AG04450 (cell line): ENCODE measurements at regions not wholly inside any gene's neighbourhood (a gene's known extent, or its start where the extent isn't known, plus 50 kb on each side); places are given as distances from the start of the nearest gene placed in this dataset.

ENCODE experiments used
- CTCF ChIA-PET: fragments of 300-600, 350-600 bp; formaldehyde crosslinking; extraction: SDS; loops from one replicate; lab custom pipeline; 2022; ENCODE audit warnings: antibody characterized with exemption, inconsistent platforms; lab: Charles Lee
- POLR2A ChIA-PET: fragments of 350-600 bp; formaldehyde crosslinking; extraction: SDS; loops from one replicate; lab custom pipeline; 2021; ENCODE audit warnings: antibody characterized with exemption, inconsistent platforms; lab: Yijun Ruan, JAX
- DNase-seq: peaks from one replicate; pipeline ENCODE4 v3.0.0-alpha.2; 2011; ENCODE audit warnings: low read depth, low spot score
- H3K27ac ChIP-seq: one replicate; pipeline ENCODE4 v1.5.1; 2012; ENCODE audit warnings: low read depth, low read length, control low read depth
- H3K27me3 ChIP-seq: one replicate; pipeline ENCODE4 v1.6.0; 2012; ENCODE audit warnings: low read length; ENCODE audit not compliant: control insufficient read depth, insufficient read depth
- H3K4me3 ChIP-seq: 2 replicates; pipeline ENCODE4 v1.5.1; 2011; ENCODE audit warnings: mild to moderate bottlenecking, low read depth, low read length, control low read depth
- H3K9me3 ChIP-seq: 2 replicates; pipeline ENCODE4 v1.5.1; 2012; ENCODE audit warnings: low read length; ENCODE audit not compliant: control insufficient read depth, insufficient read depth
- CTCF ChIP-seq: IDR thresholded peaks from 2 replicates; pipeline ENCODE4 v1.5.1; 2011; ENCODE audit warnings: low read depth, low read length, control low read depth, inconsistent platforms

DNA sequence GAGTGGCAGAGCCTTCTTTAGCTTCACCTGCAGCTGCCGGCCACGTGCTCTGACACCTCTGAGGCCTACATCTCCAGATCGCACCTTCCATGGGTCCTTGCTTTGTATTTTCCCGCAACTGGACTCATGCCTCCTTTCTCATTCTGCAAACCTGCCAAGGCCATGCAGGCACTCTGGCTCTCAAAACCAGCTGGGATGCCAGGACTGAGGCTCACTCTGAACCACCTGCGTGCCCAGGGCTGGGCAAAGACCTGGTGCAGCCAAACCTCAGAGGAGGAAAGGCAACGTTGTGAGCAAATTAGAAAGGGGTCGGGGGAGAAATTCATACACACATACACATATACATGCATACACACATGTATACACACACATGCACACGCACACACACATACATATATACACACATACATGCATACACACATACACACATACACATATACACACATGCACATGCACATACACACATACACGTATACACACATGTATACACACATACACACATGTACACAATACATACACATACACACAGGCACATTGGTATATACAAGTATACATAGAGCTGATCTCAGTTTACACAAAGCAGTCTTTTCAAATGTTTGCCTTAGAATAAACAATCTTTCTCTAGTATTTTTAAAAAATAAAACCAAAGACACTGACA is 125.2 kb downstream of the RTP5 start:
- no peak overlapping the region for H3K27ac ChIP-seq
- no peak overlapping the region for H3K4me3 ChIP-seq
- ChIA-PET CTCF (no interaction called here), POLR2A (no interaction called here)
- no peak for TF ChIP-seq CTCF
- H3K27me3 ChIP-seq, result peaks cover 7% of the 10 kb centered on the region
- H3K9me3 ChIP-seq, result peaks cover 22% of the 10 kb centered on the region
- no peak for DNase-seq

- H3K27ac ChIP-seq, result no peak overlapping the region
- H3K9me3 ChIP-seq, result peaks cover 16% of the 10 kb centered on the region
- CTCF ChIA-PET, result no interaction called here
- H3K27me3 ChIP-seq, result peaks cover 10% of the 10 kb centered on the region
- no peak overlapping the region for H3K4me3 ChIP-seq
- no peak for DNase-seq
- no peak for TF ChIP-seq CTCF
- POLR2A ChIA-PET, result no interaction called here
Observed at GRCh38 chr2:241996100-241996499, 126.6 kb downstream of the RTP5 start.

DNA sequence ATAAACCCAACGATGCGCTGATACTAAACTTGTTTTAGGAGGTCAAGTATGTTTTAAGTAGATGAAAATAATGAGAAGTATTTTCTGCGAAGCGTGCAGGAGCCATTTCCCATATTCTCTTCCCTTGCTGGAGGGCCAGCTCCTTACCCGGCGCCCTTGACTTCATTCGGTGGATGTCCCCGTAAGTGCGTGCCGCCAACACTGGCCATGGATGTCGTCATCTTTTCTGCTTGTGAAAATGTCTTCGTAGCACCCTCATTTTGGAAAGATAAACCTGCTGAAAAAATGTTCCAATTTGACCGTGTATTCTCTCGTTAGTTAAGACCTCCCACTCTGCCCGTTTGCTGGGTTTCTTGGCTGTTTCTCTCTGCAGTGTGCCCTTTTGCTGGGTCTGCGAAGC is 127.5 kb downstream of the RTP5 start:
- CTCF ChIA-PET, result no interaction called here
- TF ChIP-seq CTCF, result no peak
- no peak for DNase-seq
- H3K4me3 ChIP-seq, result no peak overlapping the region
- POLR2A ChIA-PET, result no interaction called here
- peaks cover 16% of the 10 kb centered on the region for H3K27me3 ChIP-seq
- peaks cover 15% of the 10 kb centered on the region; the same call in 1 of the 2 replicates for H3K9me3 ChIP-seq
- H3K27ac ChIP-seq, result no peak overlapping the region

DNA sequence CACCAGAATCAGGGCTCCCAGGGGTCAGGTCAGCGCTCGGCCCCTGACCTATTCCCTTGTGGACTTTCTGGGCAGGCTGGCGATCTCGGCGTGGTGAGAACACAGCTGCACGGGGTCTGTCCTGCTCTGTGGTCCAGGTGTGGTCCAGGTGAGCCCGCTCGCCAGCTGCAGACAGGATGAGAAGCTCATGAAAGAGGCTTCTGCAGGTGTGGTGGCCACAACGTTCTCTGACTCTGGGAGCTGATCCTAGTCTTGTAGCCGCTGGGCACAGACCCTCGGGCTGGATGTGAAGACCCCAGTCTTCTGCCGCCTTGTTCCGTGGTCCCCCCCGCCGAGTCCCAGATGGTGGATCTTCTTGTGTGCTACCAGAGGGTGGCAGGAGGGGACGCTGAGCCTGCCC is 129.7 kb downstream of the RTP5 start:
- Histone ChIP-seq H3K4me3 (no peak overlapping the region), H3K9me3 (peaks cover 18% of the 10 kb centered on the region; the same call in 1 of the 2 replicates), H3K27ac (no peak overlapping the region), H3K27me3 (peaks cover 16% of the 10 kb centered on the region)
- ChIA-PET CTCF (interaction anchor here (2.2 kb wide), 1 partner anchor 48 kb away, joined by 8 read pairs; no protein-coding TSS in a partner anchor), POLR2A (no interaction called here)
- no peak for TF ChIP-seq CTCF
- no peak for DNase-seq

- no peak overlapping the region for H3K4me3 ChIP-seq
- ChIA-PET POLR2A (interaction anchor here (0.6 kb wide), 1 partner anchor 352 kb away, joined by 6 read pairs; no protein-coding TSS in a partner anchor), CTCF (no interaction called here)
- H3K27ac ChIP-seq, result no peak overlapping the region
- H3K9me3 ChIP-seq, result peaks cover 33% of the 10 kb centered on the region
- H3K27me3 ChIP-seq, result peaks cover 16% of the 10 kb centered on the region
- no peak for TF ChIP-seq CTCF
- no peak for DNase-seq
Observed at GRCh38 chr2:242001853-242002252, 132.3 kb downstream of the RTP5 start.
